Activated CD4-positive, alpha-beta T cell treated with anti-CD3 and anti-CD28 coated beads, Interleukin-2, Interleukin-4, amounts not matched to agents 100 ng/mL and 50 ng/mL, durations not matched to agents 16 hours and 8 hours (primary cell): ENCODE measurements at regions not wholly inside any gene's neighbourhood (a gene's known extent, or its start where the extent isn't known, plus 50 kb on each side); places are given as distances from the start of the nearest gene placed in this dataset.

Experiments used
- DNase-seq: peaks from one replicate; pipeline ENCODE4 v3.0.0-alpha.2; 2020; ENCODE audit warnings: low spot score

- DNase-seq, result no peak
These were observed 54.1 kb upstream of the GRAMD2B start for GRCh38 chr5:126369083-126369482.

- DNase-seq, result no peak
These were observed 53.0 kb upstream of the GRAMD2B start for GRCh38 chr5:126369995-126370731.

- DNase-seq, result no peak
These were observed 52.2 kb upstream of the GRAMD2B start for GRCh38 chr5:126370796-126371718.

- peak; percentile 8 for DNase-seq
These were observed 49.7 kb upstream of the GRAMD2B start for GRCh38 chr5:126373375-126374108.
